GM18507 (cell line): ENCODE measurements at regions not wholly inside any gene's neighbourhood (a gene's known extent, or its start where the extent isn't known, plus 50 kb on each side); places are given as distances from the start of the nearest gene placed in this dataset.

Source experiments
- DNase-seq: peaks from one replicate; pipeline ENCODE4 v3.0.0; 2011; ENCODE audit warnings: low read depth; ENCODE audit not compliant: insufficient read length; ENCODE audit errors: extremely low spot score
- FAIRE-seq: peaks from 2 replicates; lab custom pipeline; 2011; peaks lifted over from hg19 to GRCh38; lab: Jason Lieb, UNC

- FAIRE-seq, result no peak
- no peak for DNase-seq
These were observed 131.7 kb upstream of the COL21A1 start for GRCh38 chr6:56378966-56379585.

DNA sequence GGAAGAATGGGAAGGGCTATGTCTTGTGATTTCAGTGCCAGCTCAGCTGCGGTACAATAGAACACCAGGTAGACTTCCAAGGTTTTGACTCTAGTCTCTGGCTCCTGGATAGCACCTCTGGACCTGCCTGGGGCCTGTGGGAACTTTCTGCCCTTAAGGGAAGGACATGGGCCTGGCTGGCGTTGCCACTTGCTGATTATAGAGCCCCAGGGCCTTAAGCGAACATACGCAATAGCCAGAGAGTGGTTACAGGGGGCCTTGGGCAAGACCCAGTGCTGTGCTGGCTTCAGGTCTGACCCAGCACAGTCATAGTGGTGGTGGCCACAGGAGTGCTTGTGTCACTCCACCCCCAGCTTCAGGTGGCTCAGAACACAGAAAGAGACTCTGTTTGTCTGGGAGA is 131.1 kb upstream of the COL21A1 start:
- DNase-seq (no peak), FAIRE-seq (no peak)

DNA sequence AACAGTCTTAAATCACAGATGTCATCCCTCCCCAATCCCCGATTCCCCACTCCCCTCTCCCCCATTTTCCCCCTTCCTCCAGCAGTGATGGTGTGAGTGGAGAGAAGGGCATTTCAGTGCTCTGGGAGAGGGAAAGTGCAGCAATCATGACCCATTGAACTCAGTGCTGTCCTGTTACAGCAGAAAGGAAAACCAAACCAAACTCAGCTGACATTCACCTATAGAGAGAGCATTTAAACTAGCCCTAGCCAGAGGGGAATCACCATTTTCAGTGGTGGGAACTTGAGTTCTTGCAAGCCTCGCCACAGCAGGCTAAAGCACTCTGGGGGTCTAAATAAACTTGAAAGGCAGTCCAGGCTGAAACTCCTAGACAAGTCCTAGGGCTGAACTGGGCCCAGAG is 129.9 kb upstream of the COL21A1 start:
- FAIRE-seq (no peak), DNase-seq (no peak)

GRCh38 chr6:56375806-56376205 is 128.4 kb upstream of the COL21A1 start:
- no peak for DNase-seq

DNA sequence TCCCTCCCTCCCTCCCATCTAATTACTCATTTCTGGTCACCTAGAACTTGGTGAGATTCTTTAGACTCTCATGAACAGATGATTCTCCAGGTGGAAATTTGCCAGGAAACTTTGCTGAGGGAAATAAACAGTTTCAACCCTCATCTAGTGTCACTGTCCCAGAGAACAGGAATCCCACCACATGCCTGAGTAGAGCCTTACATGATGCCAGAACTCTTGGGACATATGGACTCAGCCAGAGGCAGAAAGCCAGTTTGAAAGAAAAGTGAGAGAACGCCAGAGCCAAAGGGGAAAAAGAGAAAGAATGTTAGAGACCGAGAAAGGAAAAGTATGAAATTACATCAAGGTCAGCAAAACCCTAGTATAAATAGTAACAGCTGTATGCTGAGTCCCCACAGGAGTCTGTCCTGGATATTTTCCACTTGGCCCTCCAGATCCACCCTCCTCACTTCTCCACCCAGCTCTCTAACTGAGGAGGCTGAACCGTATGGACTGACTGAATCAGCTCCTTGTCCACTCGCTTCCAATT is 127.5 kb upstream of the COL21A1 start:
- no peak for DNase-seq
- no peak for FAIRE-seq

More at GRCh38 chr6:56375806-56376205, 128.4 kb upstream of the COL21A1 start:
- no peak for FAIRE-seq

DNA sequence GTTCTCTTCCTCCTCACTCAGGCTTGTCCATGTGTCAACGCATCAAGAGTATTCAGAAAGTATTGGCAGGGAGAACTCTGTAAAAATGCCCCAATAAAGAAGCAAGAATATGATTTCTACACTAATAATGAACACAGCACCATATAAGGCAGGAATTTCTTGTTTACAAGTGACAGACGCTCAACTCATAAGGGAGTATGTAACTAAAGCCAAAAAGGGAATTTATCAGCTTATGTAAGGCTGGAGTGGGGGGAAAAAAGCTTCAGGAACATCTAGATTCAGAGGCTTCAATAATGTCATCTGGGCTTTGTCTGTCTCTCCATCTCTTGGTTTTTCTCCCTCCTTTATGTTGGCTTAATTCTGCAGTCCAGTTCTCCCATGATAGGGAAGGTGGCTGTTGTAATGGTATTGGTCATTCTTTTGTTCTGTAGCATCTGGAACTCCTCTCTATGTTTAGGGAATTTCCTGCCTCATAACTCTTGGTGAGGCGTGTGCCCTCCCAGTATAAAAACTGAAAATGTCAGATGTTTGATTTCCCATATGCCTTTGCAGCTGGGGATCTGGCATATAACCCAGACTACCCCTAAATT is 125.1 kb upstream of the COL21A1 start:
- no peak for DNase-seq
- FAIRE-seq, result no peak

DNA sequence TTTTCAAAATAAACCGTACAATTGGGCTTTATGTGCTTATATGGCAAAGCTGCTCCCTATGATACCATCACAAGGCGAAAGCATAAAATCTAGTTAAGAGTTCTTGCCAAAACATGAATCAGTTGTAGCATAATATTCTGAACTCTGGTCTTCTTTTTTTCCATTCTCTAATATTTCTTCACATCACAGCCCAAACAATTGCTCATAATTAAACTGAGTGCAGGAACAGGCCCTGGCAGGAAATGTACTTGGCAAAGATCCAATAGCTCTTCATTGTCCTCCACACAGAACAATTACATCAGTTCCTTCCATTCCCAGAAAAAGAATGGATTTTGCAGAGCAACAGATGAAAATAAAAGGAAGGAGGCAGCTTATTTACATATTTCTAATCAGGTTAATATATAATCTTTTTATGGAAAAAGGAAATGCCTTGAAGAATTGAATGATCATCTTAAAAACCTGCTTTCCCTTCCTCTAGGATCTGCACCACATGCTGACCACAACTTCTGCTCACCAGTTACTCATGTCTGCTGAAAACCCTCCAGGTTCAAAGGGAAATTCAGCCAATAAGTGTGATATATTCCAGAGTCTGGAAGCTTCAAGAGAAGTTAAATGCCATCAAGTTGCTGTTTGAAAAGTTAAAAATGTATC is 123.3 kb upstream of the COL21A1 start:
- DNase-seq, result no peak
- FAIRE-seq, result peak; percentile 66

GRCh38 chr6:56370127-56370540 is 122.8 kb upstream of the COL21A1 start:
- FAIRE-seq (no peak), DNase-seq (no peak)

DNA sequence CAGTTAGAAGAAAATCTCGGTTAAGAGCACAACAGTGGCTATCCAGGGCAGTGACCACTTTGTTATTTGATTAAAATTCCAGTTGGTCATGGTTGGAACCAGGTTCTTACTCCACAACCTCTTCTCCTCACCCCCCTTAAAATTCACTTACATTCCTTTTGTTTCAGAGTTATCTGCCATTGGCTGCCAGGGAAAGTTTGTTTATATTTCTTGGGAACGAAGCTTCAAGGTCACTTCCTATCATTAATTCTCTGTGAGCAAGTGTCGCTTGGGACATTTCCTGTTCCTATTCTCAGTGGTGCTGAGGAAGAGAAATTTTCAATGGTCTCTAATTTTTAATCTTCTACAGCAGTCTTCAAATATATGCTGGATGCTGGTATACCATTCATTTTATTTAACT is 121.1 kb upstream of the COL21A1 start:
- FAIRE-seq (no peak), DNase-seq (no peak)

GRCh38 chr6:56366141-56366852 is 118.9 kb upstream of the COL21A1 start:
- no peak for DNase-seq
- no peak for FAIRE-seq

DNA sequence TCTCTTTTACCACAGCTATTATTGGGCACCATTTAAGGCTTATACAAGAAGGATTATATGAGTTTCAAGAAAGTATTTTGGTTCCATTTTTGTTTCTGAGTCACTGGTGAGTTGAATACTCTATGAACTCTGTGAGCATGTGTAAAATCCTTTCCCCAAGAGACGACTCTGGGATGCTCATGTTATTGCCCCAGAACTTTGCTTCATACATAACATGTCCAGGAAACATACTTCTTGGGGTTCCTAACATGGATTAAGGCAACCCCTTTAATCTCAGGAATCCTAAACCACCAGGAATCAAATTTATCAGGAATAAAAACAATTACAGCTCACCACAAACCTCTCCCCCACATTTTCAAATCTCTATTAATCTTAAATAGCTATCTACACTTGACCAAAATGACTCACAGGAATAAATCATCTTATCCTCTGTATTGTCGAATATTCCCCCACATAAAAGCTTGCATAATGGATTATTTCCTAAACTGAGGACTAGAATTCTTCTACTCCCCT is 117.5 kb upstream of the COL21A1 start:
- FAIRE-seq, result no peak
- DNase-seq, result no peak

GRCh38 chr6:56364431-56364826 is 117.0 kb upstream of the COL21A1 start:
- DNase-seq, result no peak
- no peak for FAIRE-seq

- DNase-seq, result no peak
These were observed 116.5 kb upstream of the COL21A1 start for GRCh38 chr6:56363796-56364430.

GRCh38 chr6:56361812-56362211 is 114.4 kb upstream of the COL21A1 start:
- DNase-seq, result no peak
- FAIRE-seq, result no peak

More at GRCh38 chr6:56363796-56364430, 116.5 kb upstream of the COL21A1 start:
- no peak for FAIRE-seq

- FAIRE-seq (peak; percentile 95), DNase-seq (peak; percentile 28)
These were observed 112.0 kb upstream of the COL21A1 start for GRCh38 chr6:56359201-56359899.

DNA sequence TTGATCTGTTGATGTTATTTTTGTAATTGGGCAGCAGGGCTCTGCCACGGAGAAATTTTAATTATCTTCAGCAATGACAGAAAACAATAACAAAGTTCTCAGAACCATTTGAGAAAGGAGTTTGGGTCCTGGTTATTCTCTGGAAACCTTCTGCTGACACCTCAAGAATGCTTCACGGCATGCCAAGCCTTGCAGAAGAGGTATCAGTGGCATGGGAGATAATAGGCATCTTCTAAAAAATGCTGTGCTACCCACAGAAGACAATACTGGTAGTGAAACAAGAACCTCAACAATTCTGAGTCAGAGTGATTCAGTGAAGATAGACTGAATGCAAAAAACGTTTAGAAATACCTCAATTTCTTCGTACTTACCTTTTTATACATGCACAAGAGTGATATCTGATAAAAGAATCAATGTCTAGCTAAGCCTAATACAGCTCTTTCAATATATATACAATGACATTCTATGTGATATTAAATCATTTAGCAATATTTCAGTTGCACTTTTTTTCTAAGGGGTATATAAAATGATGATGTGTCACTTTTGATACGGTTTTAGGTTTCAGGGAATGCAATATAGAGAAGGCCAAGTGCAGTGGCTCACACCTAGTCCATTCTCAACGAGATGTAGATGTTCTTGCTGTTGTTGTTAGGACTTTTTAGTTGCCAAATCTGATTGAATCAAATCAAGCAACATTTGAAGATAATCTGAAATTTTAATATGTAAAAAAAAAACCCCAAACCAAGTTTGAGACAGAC is 110.4 kb upstream of the COL21A1 start:
- no peak for FAIRE-seq
- DNase-seq, result no peak

DNA sequence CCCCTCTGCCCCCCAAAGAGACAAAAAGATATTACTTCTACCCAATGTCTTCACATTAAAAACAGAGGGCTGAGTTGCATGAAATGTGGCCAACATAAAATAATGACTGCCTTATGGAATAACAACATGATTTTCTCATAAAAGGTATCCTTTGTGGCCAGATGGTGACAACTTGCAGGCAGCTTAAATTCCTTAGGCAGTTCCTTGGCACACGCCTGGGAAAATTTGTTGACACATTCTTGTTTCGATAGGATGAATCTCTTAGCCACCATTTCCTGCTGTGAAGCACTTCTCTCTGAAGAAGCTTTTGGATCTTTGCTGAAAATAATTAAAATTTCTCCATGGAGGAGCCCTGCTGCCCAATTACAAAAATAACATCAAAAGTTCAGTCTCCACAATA is 109.0 kb upstream of the COL21A1 start:
- no peak for FAIRE-seq
- DNase-seq, result no peak

- FAIRE-seq, result no peak
- no peak for DNase-seq
These were observed 106.5 kb upstream of the COL21A1 start for GRCh38 chr6:56353860-56354259.
